ENCODE measurements at regions not wholly inside any gene's neighbourhood (a gene's known extent, or its start where the extent isn't known, plus 50 kb on each side); places are given as distances from the start of the nearest gene placed in this dataset.

GRCh38 chr21:41023936-41024335 lies 144.0 kb upstream of the BACE2 start:
- TF ChIP-seq POLR2A (IDR thresholded peaks at IDR 0.05) (no peak), CTCF (IDR thresholded peaks at IDR 0.05) (no peak)

All from Peyer's patch (tissue), 4 donors.